ENCODE measurements at regions not wholly inside any gene's neighbourhood (a gene's known extent, or its start where the extent isn't known, plus 50 kb on each side); places are given as distances from the start of the nearest gene placed in this dataset.
"Not testable (repeated sequence)": the region's sequence is repeated elsewhere in the genome, so short reads cannot be mapped to it uniquely, and the experiment has no call there.

GRCh38 chr2:83790467-83790866, 668.6 kb downstream of the SUCLG1 start:
- not testable (repeated sequence) for TF ChIP-seq CTCF, POLR2A (IDR thresholded peaks at IDR 0.05)

Data from heart left ventricle (tissue), 13 donors.